KG1 (cell line): ENCODE measurements at regions not wholly inside any gene's neighbourhood (a gene's known extent, or its start where the extent isn't known, plus 50 kb on each side); places are given as distances from the start of the nearest gene placed in this dataset.
"Not testable (repeated sequence)": the region's sequence is repeated elsewhere in the genome, so short reads cannot be mapped to it uniquely, and the experiment has no call there.

ENCODE experiments used
- DNase-seq: peaks from one replicate; lab custom pipeline; 2025; lab: John Stamatoyannopoulos, UW

DNA sequence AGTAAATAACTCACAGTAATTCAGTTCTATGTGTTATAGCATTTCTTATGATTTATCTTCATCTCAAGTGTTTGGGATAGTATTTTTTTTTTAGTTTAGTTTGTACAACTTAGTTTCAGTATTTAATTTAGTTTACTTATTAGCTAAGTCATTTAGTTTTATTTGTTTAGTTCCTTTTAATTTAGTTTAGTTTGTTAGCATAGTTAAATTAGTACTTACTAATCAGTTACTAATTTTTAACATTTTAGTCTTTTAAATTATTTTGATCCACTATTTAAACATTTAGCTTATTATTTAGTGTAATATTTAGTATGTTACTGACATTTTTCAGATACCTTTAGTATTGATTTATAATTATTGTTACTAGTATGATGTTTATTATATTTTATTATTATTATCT, 85.2 kb upstream of the SIPA1L2 start:
- no peak for DNase-seq

DNA sequence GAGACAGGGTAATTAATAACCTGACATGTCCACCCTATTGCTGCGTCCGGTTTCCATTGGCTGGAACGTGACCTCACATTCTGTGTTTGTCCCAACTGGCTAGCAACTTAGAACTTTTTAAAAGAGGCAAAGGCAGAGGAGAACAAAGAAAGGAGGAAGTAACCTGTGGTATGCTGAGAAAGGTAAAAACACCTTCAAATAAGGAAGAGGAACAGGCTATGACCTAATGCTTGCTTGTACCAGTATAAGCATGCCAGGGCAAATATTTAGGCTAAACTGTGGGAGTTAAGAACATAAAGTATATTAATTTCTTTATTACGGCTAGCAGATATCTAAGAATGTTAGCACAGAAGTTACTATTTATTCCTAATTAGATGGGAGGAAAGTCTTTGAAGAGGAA, 87.3 kb upstream of the MAP10 start:
- not testable (repeated sequence) for DNase-seq

DNA sequence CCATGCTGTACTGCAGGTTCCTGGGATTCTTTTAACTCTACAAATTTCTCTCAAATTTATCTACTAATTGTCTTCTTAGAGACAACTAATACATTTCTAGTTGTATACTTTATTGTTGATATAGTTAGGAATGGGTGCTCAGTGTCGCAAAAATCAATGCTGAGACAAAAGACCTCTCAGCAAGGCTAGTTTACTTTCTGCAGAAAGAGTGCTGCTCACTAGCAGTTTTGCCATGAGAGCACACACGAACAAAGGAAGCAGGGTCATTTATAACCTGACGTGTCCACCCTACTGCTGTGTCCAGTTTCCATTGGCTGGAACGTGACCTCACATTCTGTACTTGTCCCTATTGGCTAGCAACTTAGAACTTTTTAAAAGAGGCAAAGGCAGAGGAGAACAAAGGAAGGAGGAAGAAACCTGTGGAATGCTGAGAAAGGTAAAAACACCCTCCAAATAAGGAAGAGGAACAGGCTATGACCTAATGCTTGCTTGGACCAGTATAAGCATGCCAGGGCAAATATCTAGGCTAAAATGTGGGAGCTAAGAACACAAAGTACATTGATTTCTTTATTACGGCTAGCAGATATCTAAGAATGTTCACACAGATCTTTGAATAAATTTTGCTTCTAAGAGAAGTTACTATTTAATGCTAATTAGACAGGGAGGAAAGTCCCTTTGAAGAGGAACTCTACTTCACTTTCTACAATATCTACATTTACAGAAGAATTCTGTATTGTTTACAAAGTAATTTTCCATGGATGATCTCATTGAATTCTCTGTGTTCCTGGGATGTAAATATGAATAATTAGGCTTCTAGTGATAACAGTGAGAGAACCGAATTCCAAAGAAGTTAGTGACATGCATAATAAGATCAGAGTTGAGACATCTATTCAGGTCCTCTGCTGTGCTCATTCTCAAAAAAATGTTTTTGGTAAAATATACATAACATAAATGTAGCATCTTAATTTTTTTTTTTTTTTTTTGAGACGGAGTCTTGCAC, 86.0 kb upstream of the MAP10 start:
- DNase-seq, result no peak

DNA sequence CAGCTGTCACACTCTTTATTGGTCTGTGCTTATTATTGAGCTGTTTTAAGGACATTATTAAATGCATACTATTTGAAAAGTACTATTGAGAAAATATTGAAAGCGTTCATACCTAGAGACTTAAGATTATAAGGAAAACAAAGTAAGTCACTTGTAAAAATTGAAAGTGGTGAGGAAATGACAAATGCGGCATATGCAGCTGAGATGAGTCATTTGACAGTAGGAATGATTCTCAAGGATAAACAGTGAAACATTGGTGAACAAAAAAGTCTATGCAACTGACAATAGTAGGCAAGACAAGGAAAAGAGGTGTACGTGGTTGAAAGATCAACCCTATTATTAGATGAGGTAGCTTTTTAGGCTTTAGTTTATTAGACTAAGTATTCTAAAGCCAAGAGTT, 82.6 kb upstream of the MAP10 start:
- no peak for DNase-seq

DNA sequence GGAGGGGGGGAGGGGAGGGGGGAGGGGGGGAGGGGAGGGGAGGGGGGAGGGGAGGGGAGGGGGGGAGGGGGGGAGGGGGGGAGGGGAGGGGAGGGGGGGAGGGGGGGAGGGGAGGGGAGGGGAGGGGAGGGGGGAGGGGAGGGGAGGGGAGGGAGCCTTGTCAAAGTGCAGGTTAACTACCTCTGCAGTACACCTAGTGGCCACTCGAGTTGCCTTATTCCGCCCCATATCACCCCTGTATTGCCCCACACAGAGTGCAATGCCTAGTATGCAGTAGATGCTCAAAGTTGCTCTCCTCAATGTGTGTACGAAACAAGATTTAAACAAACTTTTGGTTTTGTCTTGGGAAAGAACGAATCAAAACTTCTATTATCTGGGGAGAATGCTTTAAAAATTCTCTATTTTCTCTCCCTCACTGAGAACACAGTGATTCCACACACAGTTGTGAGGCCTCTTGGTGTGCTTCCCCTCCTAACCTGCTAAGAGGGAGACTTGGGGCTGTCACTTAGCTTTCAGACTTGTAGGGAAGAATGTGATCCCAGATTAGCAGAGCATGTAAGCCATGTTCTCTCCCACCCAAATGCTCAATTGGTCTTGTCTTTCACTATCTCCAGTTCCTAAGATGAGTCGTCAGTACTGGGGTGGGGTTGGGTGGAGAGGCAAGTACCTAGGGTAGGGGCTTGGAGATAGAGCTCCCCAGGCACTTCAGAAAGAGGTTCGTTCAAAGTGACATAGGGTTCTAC, 79.7 kb upstream of the MAP10 start:
- peak; percentile 43 for DNase-seq

DNA sequence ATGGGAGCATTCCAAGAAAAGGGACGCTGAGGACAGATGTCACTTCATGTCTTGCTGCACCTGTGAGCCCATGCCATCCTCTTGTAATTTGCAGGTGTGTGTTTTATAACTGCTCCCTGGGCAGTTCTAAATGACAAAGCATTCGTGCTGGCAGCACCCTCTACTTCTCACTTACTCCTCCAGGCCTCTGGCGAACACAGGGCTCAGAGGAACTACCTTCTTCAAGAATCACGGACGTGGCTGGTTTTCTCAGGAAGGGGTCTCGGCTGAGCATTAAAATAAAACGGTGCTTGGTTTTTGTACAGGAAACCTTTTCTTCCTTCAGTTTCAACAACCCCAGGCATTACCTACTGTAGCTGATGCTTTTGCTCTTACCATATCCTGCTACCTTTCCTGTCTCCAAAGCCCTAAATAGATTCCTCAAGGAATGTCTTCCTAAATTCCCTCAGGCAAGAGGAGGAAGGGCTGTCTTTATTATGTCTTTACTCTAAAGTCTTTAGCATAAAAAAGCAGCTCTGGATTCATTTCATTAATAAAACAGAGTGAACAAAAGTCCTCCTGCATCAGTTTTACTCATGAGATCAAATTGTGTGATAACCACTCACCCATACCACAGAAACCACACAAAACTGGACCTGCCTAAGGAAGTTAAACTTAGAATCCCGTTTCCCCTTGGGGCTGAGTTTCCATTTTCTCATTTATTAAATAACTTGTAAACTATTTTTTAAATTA, 79.0 kb upstream of the MAP10 start:
- peak; percentile 76 for DNase-seq

DNA sequence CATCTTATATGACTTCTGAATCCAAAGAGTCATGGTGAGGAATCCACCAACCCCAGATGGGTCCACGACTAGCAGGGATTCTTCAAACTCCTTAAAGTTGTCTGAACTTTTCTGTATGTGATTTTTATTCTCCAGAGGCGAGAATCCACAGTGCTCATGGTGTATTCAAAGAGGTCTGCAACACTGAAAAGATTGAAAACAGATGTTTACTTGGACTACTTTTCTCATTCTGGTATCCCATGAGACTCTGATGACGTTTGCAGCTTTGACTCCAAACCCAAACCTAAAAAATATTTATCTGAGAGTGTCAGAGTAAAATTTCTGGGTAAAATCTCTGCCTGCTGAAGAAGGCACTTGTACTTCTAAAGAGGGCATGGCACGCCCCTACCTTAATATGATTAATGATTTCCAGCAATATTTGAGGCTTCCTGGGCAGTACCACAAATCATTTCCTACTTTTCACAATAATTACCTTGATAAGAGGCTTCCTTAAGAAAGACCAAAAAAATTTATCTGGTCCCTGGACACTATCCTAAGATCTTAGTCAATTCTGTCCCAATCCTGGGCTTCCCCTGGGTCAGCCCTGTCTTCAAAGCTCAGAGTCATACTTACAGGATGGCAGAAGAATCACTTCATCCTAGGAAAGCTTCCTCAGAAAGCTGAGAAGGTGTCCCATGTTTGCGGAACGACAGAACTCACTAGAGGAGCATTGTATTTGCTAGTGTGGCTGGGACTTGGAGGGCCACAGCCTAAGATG, 76.5 kb upstream of the MAP10 start:
- DNase-seq, result no peak

DNA sequence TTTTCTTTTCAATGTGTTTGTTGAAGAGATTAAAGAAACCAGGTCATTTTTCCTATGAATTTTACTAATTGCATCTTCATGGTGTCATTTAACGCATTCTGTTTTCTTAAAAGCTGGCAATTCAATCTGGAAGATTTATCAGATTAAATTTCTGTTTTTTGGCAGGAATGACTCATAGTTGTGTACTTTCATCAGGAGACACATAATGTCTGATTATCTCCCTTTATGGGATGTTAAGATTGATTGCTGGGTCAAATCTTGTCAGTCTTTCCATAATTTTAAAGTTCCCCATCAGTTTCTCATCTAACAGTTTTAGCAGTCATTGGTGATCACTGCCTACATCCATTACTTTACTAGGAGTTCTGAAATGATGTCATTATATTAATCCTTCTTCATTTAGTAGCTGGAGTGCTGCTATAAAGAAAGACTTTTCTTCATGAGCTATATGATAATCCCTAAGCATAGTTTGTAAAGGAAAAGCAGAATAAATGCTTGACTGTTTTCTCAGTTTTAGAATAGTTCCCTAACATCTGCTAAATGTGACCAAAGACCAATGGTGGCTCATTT, 72.8 kb upstream of the MAP10 start:
- DNase-seq, result no peak

DNA sequence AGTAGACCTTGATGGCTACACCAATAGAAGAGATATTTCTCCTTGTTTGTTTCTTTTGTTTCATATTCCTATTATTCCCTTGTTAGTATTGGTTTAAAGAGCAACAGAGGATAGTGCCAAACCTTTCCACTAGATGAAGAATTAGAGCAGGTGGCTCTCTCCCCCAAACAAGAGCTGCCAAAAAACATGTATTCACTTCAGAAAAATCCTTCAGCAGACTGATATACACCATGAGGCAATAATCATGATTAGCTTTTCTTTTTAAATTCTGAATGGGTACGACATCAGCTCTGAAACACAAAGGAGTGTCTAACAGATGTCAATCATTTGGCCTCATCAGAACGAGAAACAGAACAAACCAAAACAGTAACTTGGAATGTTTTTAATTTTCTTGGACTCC, 67.3 kb upstream of the MAP10 start:
- DNase-seq, result no peak

DNA sequence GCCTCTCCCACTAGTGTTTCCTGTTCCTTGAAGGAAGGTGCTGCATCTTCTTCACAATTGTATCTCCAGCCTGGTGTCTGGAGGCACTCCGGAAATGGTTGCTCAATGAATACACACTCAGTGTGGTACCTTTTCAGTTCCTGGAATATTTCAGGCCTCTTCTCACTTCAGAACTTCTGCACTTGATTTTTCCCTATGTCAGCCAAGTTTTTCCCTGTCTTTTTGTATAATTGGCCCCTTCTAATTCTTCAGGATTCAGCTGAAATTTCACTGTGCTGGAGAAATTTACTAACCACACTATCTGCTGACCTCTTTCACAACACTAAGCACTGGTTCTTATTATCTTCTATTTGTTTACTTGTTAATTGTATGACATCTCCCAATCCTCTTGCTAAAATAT, 61.2 kb upstream of the MAP10 start:
- no peak for DNase-seq

DNA sequence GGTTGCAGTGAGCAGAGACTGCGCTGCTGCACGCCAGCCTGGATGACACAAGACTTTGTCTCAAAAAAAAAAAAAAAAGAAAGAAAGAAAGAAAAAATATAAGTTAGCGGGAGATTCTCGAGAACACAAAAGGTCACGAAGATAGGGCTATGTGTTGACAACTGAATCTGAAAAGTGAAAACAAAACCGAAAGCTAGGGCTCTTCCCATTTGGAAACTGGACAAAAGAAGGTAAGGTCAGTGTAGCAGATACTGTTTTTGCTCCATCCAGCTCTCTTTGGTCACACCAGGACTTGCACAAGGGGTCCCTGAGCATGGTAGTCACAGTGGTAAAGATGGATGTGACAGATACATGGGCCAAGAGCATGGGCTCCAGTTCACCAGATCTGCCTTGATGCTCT, 60.4 kb upstream of the MAP10 start:
- DNase-seq, result no peak

DNA sequence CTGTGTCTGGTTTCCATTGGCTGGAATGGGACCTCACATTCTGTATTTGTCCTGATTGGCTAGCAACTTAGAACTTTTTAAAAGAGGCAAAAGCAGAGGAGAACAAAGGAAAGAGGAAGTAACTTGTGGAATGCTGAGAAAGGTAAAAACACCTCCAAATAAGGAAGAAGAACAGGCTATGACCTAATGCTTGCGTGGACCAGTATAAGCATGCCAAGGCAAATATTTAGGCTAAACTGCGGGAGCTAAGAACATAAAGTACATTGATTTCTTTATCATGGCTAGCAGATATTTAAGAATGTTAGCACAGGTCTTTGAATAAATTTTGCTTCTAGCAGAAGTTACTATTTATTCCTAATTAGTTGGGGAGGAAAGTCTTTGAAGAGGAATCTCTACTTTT, 59.5 kb upstream of the MAP10 start:
- DNase-seq, result not testable (repeated sequence)

DNA sequence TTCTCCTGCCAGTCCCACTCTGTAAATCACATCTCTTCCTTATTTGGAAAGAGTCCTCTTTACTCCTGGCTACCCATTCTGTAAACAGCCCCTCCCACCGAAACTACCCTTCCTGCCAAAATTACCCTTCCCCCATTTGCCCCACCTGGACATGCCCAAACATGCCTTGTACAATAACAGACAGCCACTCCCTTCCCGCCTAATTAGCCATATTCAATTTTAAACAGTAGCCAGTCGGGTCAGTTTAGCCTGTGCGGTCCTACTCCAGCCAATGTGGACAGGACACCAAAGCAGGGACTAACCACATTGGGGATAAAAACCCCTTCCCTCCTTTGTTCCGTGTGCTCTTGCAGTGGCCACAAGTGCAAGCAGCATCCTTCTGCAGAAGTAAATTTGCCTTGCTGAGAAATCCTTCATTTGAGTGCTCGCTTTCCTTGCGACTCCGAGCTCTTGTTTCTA, 56.3 kb upstream of the MAP10 start:
- DNase-seq, result no peak

DNA sequence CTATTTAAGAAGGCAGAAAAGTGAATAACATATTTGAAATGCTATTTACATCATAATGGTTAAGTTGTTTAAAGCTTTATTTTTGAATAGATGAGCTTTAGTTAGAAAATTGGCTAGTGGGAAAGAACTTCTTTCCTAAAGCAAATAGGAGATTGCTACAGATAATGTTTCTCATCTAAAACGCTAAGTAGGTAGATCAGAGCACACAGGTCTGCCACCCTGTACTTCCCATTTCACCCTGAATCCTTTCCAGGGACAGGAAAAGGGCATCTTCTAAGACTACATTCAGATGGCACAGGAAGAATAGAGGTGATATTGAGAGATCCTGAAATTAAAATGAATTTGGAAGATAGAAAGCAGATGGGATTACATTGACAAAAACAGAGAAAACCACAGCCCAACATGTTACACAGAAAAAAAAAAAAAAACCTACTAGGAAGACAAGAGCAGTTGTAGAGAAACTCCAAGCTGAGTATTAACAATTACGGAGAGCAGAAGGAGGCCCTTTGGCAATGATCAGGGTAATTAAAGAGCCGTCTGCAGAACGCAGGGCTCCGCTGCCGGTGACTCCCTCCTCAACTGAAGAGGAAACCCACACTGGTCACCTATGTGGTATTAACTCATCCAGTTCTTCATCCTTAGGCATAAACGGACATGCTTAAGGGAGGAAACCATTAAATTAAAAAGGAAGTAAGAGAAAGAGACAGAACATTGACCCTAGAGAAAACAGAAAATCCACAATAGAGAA, 53.6 kb upstream of the MAP10 start:
- DNase-seq, result peak; percentile 18

DNA sequence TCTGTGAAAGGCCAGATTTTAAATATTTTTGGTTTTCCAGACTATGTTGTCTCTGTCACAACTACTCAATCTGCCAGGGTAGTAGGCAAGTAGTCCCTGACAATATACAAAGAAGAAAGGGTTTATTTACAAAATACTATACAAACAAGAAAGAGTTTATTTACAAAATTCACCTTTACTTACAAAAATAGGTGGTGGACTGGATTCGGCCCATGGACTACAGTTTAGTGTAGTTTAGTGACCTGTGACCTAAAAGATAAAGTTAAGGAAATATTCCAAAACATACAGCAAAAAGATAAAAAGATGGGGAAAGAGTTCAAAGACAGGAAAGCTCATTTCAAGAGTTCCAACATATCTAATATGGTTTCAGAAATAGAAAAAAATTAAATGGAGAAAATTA, 52.9 kb upstream of the MAP10 start:
- no peak for DNase-seq

DNA sequence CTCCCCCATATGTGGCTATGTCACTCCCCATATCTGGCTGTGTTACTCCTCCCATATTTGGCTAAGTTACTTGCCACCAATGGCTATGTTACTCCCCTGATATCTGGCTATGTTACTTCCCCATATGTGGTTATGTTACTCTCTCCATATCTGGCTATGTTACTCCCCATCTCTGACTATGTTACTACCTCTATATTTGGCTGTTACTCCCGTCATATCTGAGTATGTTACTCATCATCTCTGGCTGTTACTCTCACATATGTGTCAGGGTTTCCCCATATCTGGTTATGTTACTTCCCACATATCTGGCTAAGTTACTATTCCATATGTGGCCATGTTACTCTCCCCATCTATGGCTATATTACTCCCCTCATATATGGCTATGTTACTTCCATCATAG, 50.3 kb upstream of the MAP10 start:
- no peak for DNase-seq
